ENCODE measurements at regions not wholly inside any gene's neighbourhood (a gene's known extent, or its start where the extent isn't known, plus 50 kb on each side); places are given as distances from the start of the nearest gene placed in this dataset.

DNA sequence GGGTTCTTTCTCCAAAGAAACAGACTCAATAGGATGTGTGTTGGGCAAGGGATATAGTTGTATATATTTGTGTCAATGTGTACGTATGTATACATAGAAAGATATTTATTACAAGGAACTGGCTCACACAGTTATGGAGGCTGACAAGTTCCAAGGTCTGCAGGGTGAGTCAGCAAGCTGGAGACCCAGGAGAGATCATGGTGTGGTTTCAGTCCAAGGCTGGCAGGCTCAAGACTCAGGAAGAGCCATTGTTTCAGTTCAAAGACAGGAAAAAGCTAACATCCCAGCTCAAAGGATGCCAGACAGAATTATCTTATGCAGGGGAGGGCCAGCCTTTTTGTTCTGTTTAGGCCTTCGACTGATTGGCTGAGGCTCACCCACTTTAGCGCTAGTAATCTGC lies 89.9 kb upstream of the RALGAPA2 start:
- TF ChIP-seq, protein P1, sequence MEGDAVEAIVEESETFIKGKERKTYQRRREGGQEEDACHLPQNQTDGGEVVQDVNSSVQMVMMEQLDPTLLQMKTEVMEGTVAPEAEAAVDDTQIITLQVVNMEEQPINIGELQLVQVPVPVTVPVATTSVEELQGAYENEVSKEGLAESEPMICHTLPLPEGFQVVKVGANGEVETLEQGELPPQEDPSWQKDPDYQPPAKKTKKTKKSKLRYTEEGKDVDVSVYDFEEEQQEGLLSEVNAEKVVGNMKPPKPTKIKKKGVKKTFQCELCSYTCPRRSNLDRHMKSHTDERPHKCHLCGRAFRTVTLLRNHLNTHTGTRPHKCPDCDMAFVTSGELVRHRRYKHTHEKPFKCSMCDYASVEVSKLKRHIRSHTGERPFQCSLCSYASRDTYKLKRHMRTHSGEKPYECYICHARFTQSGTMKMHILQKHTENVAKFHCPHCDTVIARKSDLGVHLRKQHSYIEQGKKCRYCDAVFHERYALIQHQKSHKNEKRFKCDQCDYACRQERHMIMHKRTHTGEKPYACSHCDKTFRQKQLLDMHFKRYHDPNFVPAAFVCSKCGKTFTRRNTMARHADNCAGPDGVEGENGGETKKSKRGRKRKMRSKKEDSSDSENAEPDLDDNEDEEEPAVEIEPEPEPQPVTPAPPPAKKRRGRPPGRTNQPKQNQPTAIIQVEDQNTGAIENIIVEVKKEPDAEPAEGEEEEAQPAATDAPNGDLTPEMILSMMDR (IDR thresholded peaks at IDR 0.05), result no peak
- Histone ChIP-seq H3K27me3 (no peaks in the 10 kb centered on the region), H3K4me3 (no peak overlapping the region), H3K27ac (no peak overlapping the region), H3K9me3 (no peaks in the 10 kb centered on the region), H3K36me3 (no peaks in the 10 kb centered on the region), H3K4me1 (no peaks in the 10 kb centered on the region)
- no peak for ATAC-seq
- DNase-seq, result no peak
- intact Hi-C loops (cut with DNase I), result no loop called here

DNA sequence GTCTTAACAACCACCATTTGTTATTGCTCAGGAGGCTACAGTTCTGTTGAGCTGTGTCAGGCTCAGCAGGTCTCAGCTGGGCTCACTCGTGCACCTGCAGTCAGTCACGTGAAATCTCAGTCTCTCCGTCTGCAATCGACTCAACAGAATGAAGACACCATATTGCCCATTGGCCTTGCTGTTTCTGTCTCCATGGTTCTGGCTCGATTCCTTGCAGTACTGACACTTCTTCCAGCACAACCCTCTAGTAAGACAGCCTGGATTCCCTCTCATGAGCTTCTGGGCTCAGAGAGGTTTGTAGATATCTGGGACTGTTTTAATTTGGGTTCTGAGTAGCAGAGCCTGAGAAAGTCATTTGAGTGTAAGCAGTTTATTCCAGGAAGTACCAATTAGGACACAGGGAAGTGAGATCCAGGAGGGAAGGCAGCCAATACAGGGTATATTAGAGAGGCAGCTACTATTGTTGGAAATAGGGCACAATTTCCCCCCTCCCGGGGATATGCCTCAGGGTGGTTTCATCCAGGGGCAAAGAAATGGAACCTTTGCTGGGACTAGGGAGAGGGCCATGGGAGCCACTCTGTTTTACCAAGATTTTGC lies 87.4 kb upstream of the RALGAPA2 start:
- H3K27ac ChIP-seq, result no peak overlapping the region
- H3K27me3 ChIP-seq, result no peaks in the 10 kb centered on the region
- no peaks in the 10 kb centered on the region for H3K4me1 ChIP-seq
- H3K36me3 ChIP-seq, result no peaks in the 10 kb centered on the region
- TF ChIP-seq, protein P1 (IDR thresholded peaks at IDR 0.05), result no peak
- H3K4me3 ChIP-seq, result no peak overlapping the region
- ATAC-seq (no peak), DNase-seq (no peak)
- H3K9me3 ChIP-seq, result no peaks in the 10 kb centered on the region
- intact Hi-C loops (cut with DNase I), result no loop called here

DNA sequence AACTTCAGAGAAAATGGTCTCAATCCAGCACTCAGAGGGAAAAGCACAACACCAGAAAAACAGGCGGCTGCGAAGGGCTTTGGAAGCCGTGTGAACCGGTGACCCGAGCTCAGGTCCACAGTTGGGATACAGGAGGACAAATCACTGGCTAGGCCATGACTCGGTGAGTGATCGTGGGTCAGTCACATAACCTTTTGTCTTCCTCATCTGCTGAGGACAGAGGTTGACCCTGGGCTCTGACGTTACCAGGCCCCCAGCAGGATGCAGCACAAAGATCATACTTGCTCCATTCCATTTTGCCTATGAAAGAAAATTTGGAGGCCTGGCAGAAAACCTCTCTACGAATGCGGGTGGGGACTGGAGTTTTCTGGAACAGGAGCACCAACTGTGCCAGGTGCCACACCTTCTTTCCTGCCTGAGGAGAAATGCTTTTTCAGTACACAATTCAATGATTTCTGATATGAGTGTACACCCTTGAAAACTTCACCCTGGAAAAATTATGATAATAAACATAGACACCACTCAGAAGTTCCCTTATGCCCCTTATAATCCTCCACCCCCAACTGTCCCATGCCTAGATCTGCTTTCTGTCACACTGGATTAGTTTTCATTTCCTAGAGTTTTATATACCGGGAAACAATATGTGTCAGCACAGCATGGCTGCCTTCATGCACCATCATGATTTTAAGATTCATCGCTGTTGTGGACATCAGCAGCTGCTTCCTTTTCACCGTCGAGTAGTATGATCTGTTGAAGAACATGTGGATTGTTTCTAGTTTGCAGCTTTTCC lies 85.3 kb upstream of the RALGAPA2 start:
- intact Hi-C loops (cut with DNase I), result no loop called here
- Histone ChIP-seq H3K27me3 (no peaks in the 10 kb centered on the region), H3K27ac (no peak overlapping the region), H3K4me3 (no peak overlapping the region), H3K36me3 (no peaks in the 10 kb centered on the region), H3K4me1 (no peaks in the 10 kb centered on the region), H3K9me3 (no peaks in the 10 kb centered on the region)
- TF ChIP-seq, protein P1 (IDR thresholded peaks at IDR 0.05), result no peak
- ATAC-seq (no peak), DNase-seq (no peak)

DNA sequence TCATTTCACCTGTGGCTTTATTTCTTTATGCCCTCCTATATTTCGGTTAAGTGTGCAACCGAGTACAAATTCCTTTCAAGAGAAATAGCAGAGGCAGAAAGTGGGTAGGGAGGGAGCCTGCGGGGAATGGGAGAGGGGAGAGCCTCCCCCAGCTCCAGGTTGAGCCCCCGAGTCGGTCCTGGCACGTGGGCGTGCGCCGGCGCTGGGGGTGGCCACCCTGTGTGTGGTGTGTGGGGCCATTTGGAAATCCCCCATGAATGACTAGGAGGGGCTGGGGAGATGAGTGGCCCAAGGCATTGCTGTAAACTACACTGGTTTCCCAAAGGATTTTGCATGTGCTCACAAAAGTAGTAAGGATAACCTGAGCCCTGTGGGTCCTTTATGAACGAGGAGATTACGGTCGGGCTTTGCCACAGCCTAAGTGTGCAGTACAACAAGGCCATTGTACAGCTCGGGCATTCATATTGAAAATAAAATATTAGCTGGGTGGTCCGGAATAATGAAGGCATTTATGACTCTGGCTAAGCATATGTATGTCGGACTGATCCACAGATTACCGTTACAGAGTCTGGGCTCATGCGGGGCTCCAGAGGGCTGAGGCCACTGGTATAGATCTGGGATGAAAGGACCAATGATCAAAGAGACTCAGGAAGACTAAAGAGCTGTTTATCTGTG lies 84.5 kb upstream of the RALGAPA2 start:
- DNase-seq (no peak), ATAC-seq (no peak)
- Histone ChIP-seq H3K4me1 (no peaks in the 10 kb centered on the region), H3K4me3 (no peak overlapping the region), H3K27me3 (no peaks in the 10 kb centered on the region), H3K36me3 (no peaks in the 10 kb centered on the region), H3K27ac (no peak overlapping the region), H3K9me3 (no peaks in the 10 kb centered on the region)
- intact Hi-C loops (cut with DNase I), result no loop called here
- TF ChIP-seq, protein P1 (IDR thresholded peaks at IDR 0.05), result no peak

DNA sequence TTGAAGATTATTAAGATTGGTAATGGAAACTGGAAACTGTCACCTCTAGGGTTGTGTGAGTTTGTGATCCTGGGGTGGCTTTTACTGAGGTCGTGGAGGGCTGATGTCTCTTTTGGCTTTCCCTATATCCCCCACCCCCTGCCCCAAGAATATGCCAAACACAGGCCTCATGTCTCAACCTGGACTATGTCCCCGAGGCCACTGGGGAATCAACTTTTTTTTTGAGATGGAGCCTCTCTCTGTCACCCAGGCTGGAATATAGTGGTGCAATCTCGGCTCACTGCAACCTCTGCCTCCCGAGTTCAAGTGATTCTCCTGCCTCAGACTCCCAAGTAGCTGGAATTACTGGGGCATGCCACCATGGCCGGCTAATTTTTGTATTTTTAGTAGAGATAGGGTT lies 83.3 kb upstream of the RALGAPA2 start:
- intact Hi-C loops (cut with DNase I), result no loop called here
- TF ChIP-seq, protein P1 (IDR thresholded peaks at IDR 0.05), result no peak
- no peaks in the 10 kb centered on the region for H3K9me3 ChIP-seq

More for the DNA sequence above, 83.3 kb upstream of the RALGAPA2 start:
- Histone ChIP-seq H3K4me3 (no peak overlapping the region), H3K27me3 (no peaks in the 10 kb centered on the region), H3K27ac (no peak overlapping the region), H3K4me1 (no peaks in the 10 kb centered on the region), H3K36me3 (no peaks in the 10 kb centered on the region)
- ATAC-seq (no peak), DNase-seq (no peak)

Measured in upper lobe of right lung (tissue), 1 donor.